Transverse colon (tissue), 4 donors: ENCODE measurements at regions not wholly inside any gene's neighbourhood (a gene's known extent, or its start where the extent isn't known, plus 50 kb on each side); places are given as distances from the start of the nearest gene placed in this dataset.

ENCODE experiments used
- CTCF ChIP-seq, 5 experiments: fragments of 200-600 bp in 3 of 5; fragments of 450-650 bp in 2 of 5; sonication (generic) in 3 of 5; IDR thresholded peaks; 1 replicate in 2 of 5; 2 replicates in 3 of 5; pipeline ENCODE4 v1.5.1; 2016 to 2017; ENCODE audit warnings: antibody characterized with exemption in 5 of 5, inconsistent platforms in 3 of 5, mild to moderate bottlenecking in 2 of 5, moderate library complexity in 1 of 5
- EP300 ChIP-seq: sonication (generic); formaldehyde crosslinking; IDR thresholded peaks from one replicate; pipeline ENCODE4 v1.6.1; 2017; ENCODE audit warnings: antibody characterized with exemption, low read depth
- POLR2A ChIP-seq: fragments of 450-650 bp; IDR thresholded peaks from one replicate; pipeline ENCODE4 v1.6.1; 2016; ENCODE audit warnings: antibody characterized with exemption, mild to moderate bottlenecking, moderate library complexity
- POLR2AphosphoS5 ChIP-seq, 3 donors: sonication (generic); formaldehyde crosslinking; IDR thresholded peaks; one replicate each; pipeline ENCODE4 v1.6.1; 2016; ENCODE audit warnings: antibody characterized with exemption in 3 of 3

- TF ChIP-seq CTCF (IDR thresholded peaks at IDR 0.05): no peak
- TF ChIP-seq POLR2AphosphoS5 (IDR thresholded peaks at IDR 0.05): no peak
- TF ChIP-seq POLR2A: no peak
- no peak for TF ChIP-seq EP300
Observed at GRCh38 chr2:118423776-118424175, 335.5 kb downstream of the INSIG2 start.
